Right lobe of liver (tissue), 4 donors: ENCODE measurements at regions not wholly inside any gene's neighbourhood (a gene's known extent, or its start where the extent isn't known, plus 50 kb on each side); places are given as distances from the start of the nearest gene placed in this dataset.

ENCODE experiments used
- CTCF ChIP-seq, 4 donors: fragments of 200-600 bp in 3 of 4; fragments of 450-650 bp in 1 of 4; IDR thresholded peaks; one replicate each; pipeline versions ENCODE4 v1.5.1 to v1.8.0; 2016 to 2022; ENCODE audit warnings: antibody characterized with exemption in 4 of 4, mild to moderate bottlenecking in 2 of 4
- POLR2A ChIP-seq: fragments of 450-650 bp; IDR thresholded peaks from one replicate; pipeline ENCODE4 v1.6.1; 2017; ENCODE audit warnings: antibody characterized with exemption, mild to moderate bottlenecking
- donor health status: DM: no; HTN: no; CAD: no.
- donor health status: DM: no; HTN: no; CAD: no.
- donor health status: DM: no; HTN: yes; CAD: no.

DNA sequence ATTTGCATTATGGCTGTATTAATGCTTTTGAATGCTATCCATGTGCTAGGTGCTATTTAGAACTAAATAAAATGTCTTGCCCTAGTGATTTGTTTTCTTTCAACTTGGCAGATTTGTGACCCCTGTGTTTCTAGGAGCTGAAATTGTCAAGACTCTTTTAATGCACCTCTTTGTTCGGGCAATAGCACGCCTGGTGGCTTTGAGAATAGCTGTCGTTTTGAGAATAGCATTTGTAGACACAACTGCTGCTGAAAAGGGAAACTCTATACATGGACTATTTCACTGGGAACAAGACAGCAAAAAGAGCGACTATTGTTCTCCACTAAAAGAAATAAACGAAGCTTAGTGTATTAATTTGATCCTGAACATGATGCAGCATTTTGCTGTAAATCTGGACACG, 352.1 kb upstream of the ZNF521 start:
- TF ChIP-seq CTCF (IDR thresholded peaks at IDR 0.05), result no peak
- no peak for TF ChIP-seq POLR2A
